H9 (cell line): ENCODE measurements at regions not wholly inside any gene's neighbourhood (a gene's known extent, or its start where the extent isn't known, plus 50 kb on each side); places are given as distances from the start of the nearest gene placed in this dataset.

Experiments used
- DNase-seq: peaks from one replicate; pipeline ENCODE4 v3.0.0-alpha.2; 2017
- H2AFZ ChIP-seq: one replicate; pipeline ENCODE4 v1.6.1; 2013; ENCODE audit warnings: mild to moderate bottlenecking, low read length, control low read depth, moderate library complexity
- H2AK5ac ChIP-seq: 2 replicates; pipeline ENCODE4 v1.6.1; 2013; ENCODE audit warnings: low read length, control low read depth, mixed read lengths; ENCODE audit not compliant: insufficient read length
- H2BK120ac ChIP-seq: one replicate; pipeline ENCODE4 v1.6.1; 2013; ENCODE audit warnings: low read depth, mild to moderate bottlenecking, low read length, control low read depth, inconsistent platforms; ENCODE audit not compliant: poor library complexity, severe bottlenecking
- H2BK12ac ChIP-seq: 2 replicates; pipeline ENCODE4 v1.6.1; 2013; ENCODE audit warnings: low read length, control low read depth, mixed read lengths, low read depth; ENCODE audit not compliant: insufficient read length
- H2BK15ac ChIP-seq: 2 replicates; pipeline ENCODE4 v1.6.1; 2013; ENCODE audit warnings: low read depth, low read length, control low read depth
- H2BK20ac ChIP-seq: one replicate; pipeline ENCODE4 v1.6.1; 2013; ENCODE audit warnings: low read depth, mild to moderate bottlenecking, low read length, control low read depth, inconsistent platforms; ENCODE audit not compliant: poor library complexity, severe bottlenecking
- H2BK5ac ChIP-seq: 2 replicates; pipeline ENCODE4 v1.6.1; 2013; ENCODE audit warnings: low read length, control low read depth, mixed read lengths; ENCODE audit not compliant: insufficient read length
- H3K14ac ChIP-seq: 2 replicates; pipeline ENCODE4 v1.6.1; 2013; ENCODE audit warnings: low read length, control low read depth; ENCODE audit not compliant: insufficient read depth
- H3K18ac ChIP-seq: 2 replicates; pipeline ENCODE4 v1.6.1; 2013; ENCODE audit warnings: low read depth, mild to moderate bottlenecking, mixed read lengths, low read length, control low read depth; ENCODE audit not compliant: insufficient read length
- H3K23ac ChIP-seq: 2 replicates; pipeline ENCODE4 v1.6.1; 2013; ENCODE audit warnings: low read length, control low read depth, mixed read lengths, low read depth; ENCODE audit not compliant: insufficient read length
- H3K23me2 ChIP-seq: 2 replicates; pipeline ENCODE4 v1.6.1; 2013; ENCODE audit warnings: low read depth, mild to moderate bottlenecking, mixed read lengths, low read length, control low read depth; ENCODE audit not compliant: insufficient read length, poor library complexity, severe bottlenecking
- H3K27ac ChIP-seq: 2 replicates; pipeline ENCODE4 v1.5.1; 2013; ENCODE audit warnings: low read length, control low read depth, mixed read lengths, low read depth; ENCODE audit not compliant: insufficient read length
- H3K27me3 ChIP-seq: 2 replicates; pipeline ENCODE4 v1.6.1; 2013; ENCODE audit warnings: low read length, control low read depth, inconsistent platforms; ENCODE audit not compliant: insufficient read depth
- H3K4ac ChIP-seq: 2 replicates; pipeline ENCODE4 v1.6.1; 2013; ENCODE audit warnings: low read depth, mild to moderate bottlenecking, control low read depth, inconsistent platforms, low read length, moderate library complexity
- H3K4me1 ChIP-seq: 2 replicates; pipeline ENCODE4 v1.6.1; 2013; ENCODE audit warnings: low read length, control low read depth, inconsistent platforms; ENCODE audit not compliant: insufficient read depth
- H3K4me2 ChIP-seq: 2 replicates; pipeline ENCODE4 v1.6.1; 2013; ENCODE audit warnings: low read length, control low read depth, mixed read lengths; ENCODE audit not compliant: insufficient read length, insufficient read depth
- H3K56ac ChIP-seq: 2 replicates; pipeline ENCODE4 v1.6.1; 2013; ENCODE audit warnings: low read depth, mild to moderate bottlenecking, mixed read lengths, low read length, control low read depth; ENCODE audit not compliant: insufficient read length
- H3K79me1 ChIP-seq: 2 replicates; pipeline ENCODE4 v1.6.1; 2013; ENCODE audit warnings: low read depth, mild to moderate bottlenecking, moderate library complexity, low read length, control low read depth, inconsistent platforms; ENCODE audit not compliant: insufficient read depth, poor library complexity, severe bottlenecking
- H3K79me2 ChIP-seq: 2 replicates; pipeline ENCODE4 v1.6.1; 2013; ENCODE audit warnings: low read length, control low read depth, inconsistent platforms; ENCODE audit not compliant: insufficient read depth
- H3K9ac ChIP-seq: 2 replicates; pipeline ENCODE4 v1.6.1; 2013; ENCODE audit warnings: low read length, control low read depth, mixed read lengths; ENCODE audit not compliant: insufficient read length; ENCODE audit errors: extremely low read depth
- H3K9me3 ChIP-seq: one replicate; pipeline ENCODE4 v1.6.1; 2013; ENCODE audit warnings: low read depth, low read length, inconsistent platforms; ENCODE audit not compliant: control insufficient read depth
- H3T11ph ChIP-seq: one replicate; pipeline ENCODE4 v1.6.1; 2013; ENCODE audit warnings: mild to moderate bottlenecking, low read length, control low read depth, inconsistent platforms
- H4K20me1 ChIP-seq: one replicate; pipeline ENCODE4 v1.6.1; 2013; ENCODE audit not compliant: control insufficient read depth, insufficient read length, insufficient read depth
- H4K5ac ChIP-seq: 2 replicates; pipeline ENCODE4 v1.6.1; 2013; ENCODE audit warnings: low read depth, mild to moderate bottlenecking, mixed read lengths, low read length, control low read depth; ENCODE audit not compliant: insufficient read length
- H4K8ac ChIP-seq: replicated peaks from 2 replicates; pipeline ENCODE4 v1.6.1; 2013; ENCODE audit warnings: low read length, control low read depth, mixed read lengths, low read depth; ENCODE audit not compliant: insufficient read length
- H4K91ac ChIP-seq: 2 replicates; pipeline ENCODE4 v1.6.1; 2013; ENCODE audit warnings: low read depth, mild to moderate bottlenecking, moderate library complexity, mixed read lengths, low read length, control low read depth; ENCODE audit not compliant: insufficient read length
- H3K27ac Mint-ChIP-seq, 3 experiments: 2 replicates in 2 of 3; 3 replicates in 1 of 3; pipeline ENCODE4 v1.8.0; 2020 to 2021; ENCODE audit warnings: mixed read lengths in 3 of 3, mild to moderate bottlenecking in 1 of 3, moderate library complexity in 1 of 3
- H3K27me3 Mint-ChIP-seq: 2 replicates; pipeline ENCODE4 v1.8.0; 2021; ENCODE audit warnings: low read depth, mild to moderate bottlenecking, moderate library complexity, mixed read lengths
- H3K36me3 Mint-ChIP-seq, 3 experiments: 2 replicates in 2 of 3; 3 replicates in 1 of 3; pipeline ENCODE4 v1.8.0; 2020 to 2021; ENCODE audit warnings: low read depth in 3 of 3, mixed read lengths in 3 of 3; ENCODE audit not compliant: insufficient read depth in 1 of 3
- H3K4me1 Mint-ChIP-seq, 2 experiments: 2 replicates each; pipeline ENCODE4 v1.8.0; 2020; ENCODE audit warnings: mixed read lengths in 2 of 2
- H3K4me3 Mint-ChIP-seq, 2 experiments: 2 replicates in 1 of 2; 3 replicates in 1 of 2; pipeline ENCODE4 v1.8.0; 2020 to 2021; ENCODE audit warnings: mild to moderate bottlenecking in 2 of 2, mixed read lengths in 2 of 2, moderate library complexity in 1 of 2
- H3K9me3 Mint-ChIP-seq, 2 experiments: 2 replicates in 1 of 2; 3 replicates in 1 of 2; pipeline ENCODE4 v1.8.0; 2020; ENCODE audit warnings: mild to moderate bottlenecking in 2 of 2, mixed read lengths in 2 of 2, moderate library complexity in 1 of 2
- WGBS: extraction: QIAGEN DNeasy Blood & Tissue Kit; methylation state at CpG from one replicate; pipeline ENCODE4 v1.1.7; 2013; ENCODE audit warnings: missing lambda C conversion rate, low lambda C conversion rate, mixed read lengths; ENCODE audit not compliant: insufficient read length; ENCODE audit errors: extremely low coverage; 5-methylcytosine and 5-hydroxymethylcytosine counted together
- TF ChIP-seq, protein P1 (sequence below): fragments of 200-600 bp; sonication (generic); conservative IDR thresholded peaks from 3 replicates; pipeline ENCODE4 v1.8.0; 2021; ENCODE audit warnings: antibody characterized with exemption, mild to moderate bottlenecking

DNA sequence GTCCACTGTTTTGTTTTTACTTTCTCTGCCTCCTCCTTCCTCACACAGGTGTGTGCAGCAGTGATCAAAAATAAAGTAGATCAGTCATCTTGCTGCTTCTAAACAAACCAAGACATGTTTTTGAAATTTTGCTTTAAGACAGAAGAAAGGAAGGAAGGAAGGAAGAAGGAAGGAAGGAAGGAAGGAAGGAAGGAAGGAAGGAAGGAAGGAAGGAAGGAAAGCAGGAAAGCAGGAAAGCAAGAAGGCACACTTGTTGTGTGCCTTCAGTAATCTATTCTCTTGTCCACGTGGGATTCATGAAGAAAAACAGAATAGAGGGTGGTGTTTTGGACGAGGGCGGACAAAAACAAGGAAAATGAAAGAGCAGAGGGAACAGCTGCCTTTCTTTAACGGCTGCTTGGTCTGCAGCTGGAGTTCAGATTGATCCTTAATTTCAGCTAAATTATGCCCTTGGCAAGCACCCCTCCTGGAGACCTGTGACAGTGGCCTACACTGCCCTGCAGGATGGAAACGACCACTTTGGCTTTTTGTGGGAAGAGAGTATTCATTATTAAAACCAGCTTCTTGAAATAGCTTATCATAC is 188.5 kb upstream of the IRX3 start:
- DNase-seq = no peak
- no peak overlapping the region for H3K56ac ChIP-seq
- H3K9me3 ChIP-seq = no peaks in the 10 kb centered on the region
- H4K5ac ChIP-seq = no peak overlapping the region
- no peak overlapping the region for H3K23ac ChIP-seq
- no peak overlapping the region for H3K27ac ChIP-seq
- H3K79me1 ChIP-seq = no peaks in the 10 kb centered on the region
- H4K91ac ChIP-seq = no peak overlapping the region
- no peaks in the 10 kb centered on the region for H3K23me2 ChIP-seq
- Mint-ChIP-seq H3K9me3 (no peaks in the 10 kb centered on the region; a peak in 1 of 5 replicates), H3K27me3 (peaks cover 6% of the 10 kb centered on the region), H3K27ac (no peak overlapping the region; a peak in 1 of 7 replicates), H3K4me3 (no peak overlapping the region), H3K4me1 (no peaks in the 10 kb centered on the region), H3K36me3 (no peaks in the 10 kb centered on the region)
- no peak overlapping the region for H2AK5ac ChIP-seq
- H2BK5ac ChIP-seq = no peak overlapping the region
- no peak overlapping the region for H2BK12ac ChIP-seq
- H4K8ac ChIP-seq = no peak overlapping the region
- no peak overlapping the region for H3T11ph ChIP-seq
- no peak overlapping the region for H3K9ac ChIP-seq
- H3K18ac ChIP-seq = no peak overlapping the region
- H2BK15ac ChIP-seq = no peak overlapping the region
- no peaks in the 10 kb centered on the region for H3K27me3 ChIP-seq
- no peak overlapping the region for H2BK20ac ChIP-seq
- no peak overlapping the region for H2AFZ ChIP-seq
- H3K4me2 ChIP-seq = no peak overlapping the region
- H3K14ac ChIP-seq = no peak overlapping the region
- no peak overlapping the region for H2BK120ac ChIP-seq
- no CpG with 5 or more reads among the region's 5 CpGs for WGBS
- no peaks in the 10 kb centered on the region for H3K79me2 ChIP-seq
- TF ChIP-seq, protein P1, sequence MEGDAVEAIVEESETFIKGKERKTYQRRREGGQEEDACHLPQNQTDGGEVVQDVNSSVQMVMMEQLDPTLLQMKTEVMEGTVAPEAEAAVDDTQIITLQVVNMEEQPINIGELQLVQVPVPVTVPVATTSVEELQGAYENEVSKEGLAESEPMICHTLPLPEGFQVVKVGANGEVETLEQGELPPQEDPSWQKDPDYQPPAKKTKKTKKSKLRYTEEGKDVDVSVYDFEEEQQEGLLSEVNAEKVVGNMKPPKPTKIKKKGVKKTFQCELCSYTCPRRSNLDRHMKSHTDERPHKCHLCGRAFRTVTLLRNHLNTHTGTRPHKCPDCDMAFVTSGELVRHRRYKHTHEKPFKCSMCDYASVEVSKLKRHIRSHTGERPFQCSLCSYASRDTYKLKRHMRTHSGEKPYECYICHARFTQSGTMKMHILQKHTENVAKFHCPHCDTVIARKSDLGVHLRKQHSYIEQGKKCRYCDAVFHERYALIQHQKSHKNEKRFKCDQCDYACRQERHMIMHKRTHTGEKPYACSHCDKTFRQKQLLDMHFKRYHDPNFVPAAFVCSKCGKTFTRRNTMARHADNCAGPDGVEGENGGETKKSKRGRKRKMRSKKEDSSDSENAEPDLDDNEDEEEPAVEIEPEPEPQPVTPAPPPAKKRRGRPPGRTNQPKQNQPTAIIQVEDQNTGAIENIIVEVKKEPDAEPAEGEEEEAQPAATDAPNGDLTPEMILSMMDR = no peak
- H3K4me1 ChIP-seq = no peaks in the 10 kb centered on the region
- no peak overlapping the region for H3K4ac ChIP-seq
- no peaks in the 10 kb centered on the region for H4K20me1 ChIP-seq
